Neural progenitor cell (in vitro differentiated cells): ENCODE measurements at regions not wholly inside any gene's neighbourhood (a gene's known extent, or its start where the extent isn't known, plus 50 kb on each side); places are given as distances from the start of the nearest gene placed in this dataset.
A peak's percentile ranks its signal among the peaks of the same experiment; 100 is the strongest.
"Not testable (repeated sequence)": the region's sequence is repeated elsewhere in the genome, so short reads cannot be mapped to it uniquely, and the experiment has no call there.

Source experiments
- DNase-seq: peaks from one replicate; pipeline ENCODE4 v3.0.0-alpha.2; 2016; ENCODE audit warnings: low spot score
- H2AFZ ChIP-seq: fragments of 200-600 bp; sonication (generic); replicated peaks from 2 replicates; pipeline ENCODE4 v1.6.1; 2016; ENCODE audit warnings: antibody characterized with exemption
- H3F3A ChIP-seq: fragments of 200-600 bp; sonication (generic); 2 replicates; pipeline ENCODE4 v1.6.1; 2016; ENCODE audit warnings: antibody characterized with exemption, low read depth
- H3K27ac ChIP-seq: fragments of 200-600 bp; sonication (generic); 2 replicates; pipeline ENCODE4 v1.5.1; 2016; ENCODE audit warnings: mild to moderate bottlenecking
- H3K27me3 ChIP-seq: fragments of 200-600 bp; sonication (generic); 2 replicates; pipeline ENCODE4 v1.6.1; 2016; ENCODE audit warnings: mild to moderate bottlenecking, moderate library complexity
- H3K36me3 ChIP-seq: fragments of 200-600 bp; sonication (generic); 2 replicates; pipeline ENCODE4 v1.5.1; 2016
- H3K4me1 ChIP-seq: fragments of 200-600 bp; sonication (generic); 2 replicates; pipeline ENCODE4 v1.6.1; 2016; ENCODE audit warnings: mixed run types
- H3K4me2 ChIP-seq: fragments of 200-600 bp; sonication (generic); 2 replicates; pipeline ENCODE4 v1.6.1; 2016
- H3K4me3 ChIP-seq: fragments of 200-600 bp; sonication (generic); 2 replicates; pipeline ENCODE4 v1.5.1; 2016
- H3K79me2 ChIP-seq: fragments of 200-600 bp; sonication (generic); 2 replicates; pipeline ENCODE4 v1.6.1; 2016; ENCODE audit warnings: low read depth
- H3K9ac ChIP-seq: fragments of 200-600 bp; sonication (generic); 2 replicates; pipeline ENCODE4 v1.6.1; 2016
- H3K9me3 ChIP-seq: fragments of 200-600 bp; sonication (generic); 2 replicates; pipeline ENCODE4 v1.5.1; 2016; ENCODE audit warnings: low read depth
- H4K20me1 ChIP-seq: fragments of 200-600 bp; sonication (generic); 2 replicates; pipeline ENCODE4 v1.6.1; 2016; ENCODE audit warnings: low read depth
- H3K27ac Mint-ChIP-seq: 3 replicates; pipeline ENCODE4 v1.8.0; 2021; ENCODE audit warnings: mixed read lengths
- H3K27me3 Mint-ChIP-seq: 2 replicates; pipeline ENCODE4 v1.8.0; 2022; ENCODE audit warnings: low read depth, mild to moderate bottlenecking, inconsistent platforms, moderate library complexity, mixed read lengths; ENCODE audit not compliant: insufficient read depth
- H3K36me3 Mint-ChIP-seq: 3 replicates; pipeline ENCODE4 v1.8.0; 2021; ENCODE audit warnings: mixed read lengths
- H3K4me1 Mint-ChIP-seq: 3 replicates; pipeline ENCODE4 v1.8.0; 2021; ENCODE audit warnings: mixed read lengths
- H3K4me3 Mint-ChIP-seq: 3 replicates; pipeline ENCODE4 v1.8.0; 2021; ENCODE audit warnings: mild to moderate bottlenecking, moderate library complexity, mixed read lengths
- H3K9me3 Mint-ChIP-seq: 3 replicates; pipeline ENCODE4 v1.8.0; 2020; ENCODE audit warnings: mixed read lengths
- CTCF ChIP-seq: fragments of 200-600 bp; sonication (generic); IDR thresholded peaks from 2 replicates; pipeline ENCODE4 v1.5.1; 2017; ENCODE audit warnings: antibody characterized with exemption, mild to moderate bottlenecking
- EZH2 ChIP-seq: fragments of 200-600 bp; sonication (generic); IDR thresholded peaks from 2 replicates; pipeline ENCODE4 v1.6.1; 2017; ENCODE audit warnings: antibody characterized with exemption, mild to moderate bottlenecking, moderate library complexity
- EZH2phosphoT487 ChIP-seq: fragments of 200-600 bp; sonication (generic); IDR thresholded peaks from 2 replicates; pipeline ENCODE4 v1.6.1; 2017; ENCODE audit warnings: antibody characterized with exemption

GRCh38 chr10:84966708-84967441, 638.5 kb downstream of the CCSER2 start:
- TF ChIP-seq CTCF = peak; percentile 33
- no peak for TF ChIP-seq EZH2
- H3K36me3 Mint-ChIP-seq = no peaks in the 10 kb centered on the region
- no peak overlapping the region for H3K27ac Mint-ChIP-seq
- H2AFZ ChIP-seq = peak overlapping the region; percentile 26
- H3K9me3 Mint-ChIP-seq = peaks cover 4% of the 10 kb centered on the region
- no peak overlapping the region for H3K27ac ChIP-seq
- no peaks in the 10 kb centered on the region for H3K79me2 ChIP-seq
- H4K20me1 ChIP-seq = no peaks in the 10 kb centered on the region
- no peak overlapping the region for H3K4me3 ChIP-seq
- H3K27me3 ChIP-seq = no peaks in the 10 kb centered on the region
- no peaks in the 10 kb centered on the region for H3F3A ChIP-seq
- DNase-seq = no peak
- no peaks in the 10 kb centered on the region for H3K27me3 Mint-ChIP-seq
- no peak overlapping the region for H3K4me2 ChIP-seq
- no peaks in the 10 kb centered on the region for H3K4me1 ChIP-seq
- no peaks in the 10 kb centered on the region for H3K4me1 Mint-ChIP-seq
- no peaks in the 10 kb centered on the region for H3K9me3 ChIP-seq
- no peak overlapping the region for H3K9ac ChIP-seq
- no peak overlapping the region for H3K4me3 Mint-ChIP-seq
- peaks cover 7% of the 10 kb centered on the region for H3K36me3 ChIP-seq

GRCh38 chr10:84969297-84969696, 640.9 kb downstream of the CCSER2 start:
- not testable (repeated sequence) for H3K4me3 Mint-ChIP-seq, H4K20me1 ChIP-seq, H3F3A ChIP-seq, H3K79me2 ChIP-seq, H3K36me3 ChIP-seq, H3K27ac Mint-ChIP-seq, H3K27ac ChIP-seq, H3K9ac ChIP-seq, H3K9me3 ChIP-seq, H3K4me2 ChIP-seq, H3K27me3 Mint-ChIP-seq, H3K36me3 Mint-ChIP-seq, H3K4me1 Mint-ChIP-seq, DNase-seq, H3K4me3 ChIP-seq, H2AFZ ChIP-seq, H3K4me1 ChIP-seq, H3K27me3 ChIP-seq
- H3K9me3 Mint-ChIP-seq = peaks cover 14% of the 10 kb centered on the region

- TF ChIP-seq CTCF = no peak
- no peak for TF ChIP-seq EZH2
- TF ChIP-seq EZH2phosphoT487 = no peak
- no peak overlapping the region for H3K4me3 ChIP-seq
- Mint-ChIP-seq H3K4me3 (no peak overlapping the region), H3K4me1 (peaks cover 5% of the 10 kb centered on the region), H3K9me3 (peaks cover 2% of the 10 kb centered on the region), H3K27ac (no peak overlapping the region), H3K36me3 (no peaks in the 10 kb centered on the region), H3K27me3 (peaks cover 4% of the 10 kb centered on the region)
- H3K79me2 ChIP-seq = no peaks in the 10 kb centered on the region
- no peak overlapping the region for H3K4me2 ChIP-seq
- H3F3A ChIP-seq = peaks cover 11% of the 10 kb centered on the region
- no peak overlapping the region for H3K27ac ChIP-seq
- H3K9ac ChIP-seq = no peak overlapping the region
- H3K27me3 ChIP-seq = no peaks in the 10 kb centered on the region
- no peaks in the 10 kb centered on the region for H3K36me3 ChIP-seq
- no peaks in the 10 kb centered on the region for H4K20me1 ChIP-seq
- DNase-seq = no peak
- no peak overlapping the region for H2AFZ ChIP-seq
- no peaks in the 10 kb centered on the region for H3K9me3 ChIP-seq
- peaks cover 13% of the 10 kb centered on the region for H3K4me1 ChIP-seq
Measured at GRCh38 chr10:84987039-84987438, 658.6 kb downstream of the CCSER2 start.

- Histone ChIP-seq H4K20me1 (no peaks in the 10 kb centered on the region), H3K4me2 (no peak overlapping the region), H3K27ac (no peak overlapping the region), H3F3A (peaks cover 11% of the 10 kb centered on the region), H3K27me3 (no peaks in the 10 kb centered on the region), H3K9me3 (no peaks in the 10 kb centered on the region), H2AFZ (no peak overlapping the region), H3K4me1 (peaks cover 13% of the 10 kb centered on the region), H3K9ac (no peak overlapping the region), H3K4me3 (no peak overlapping the region), H3K36me3 (no peaks in the 10 kb centered on the region), H3K79me2 (no peaks in the 10 kb centered on the region)
- peaks cover 2% of the 10 kb centered on the region for H3K9me3 Mint-ChIP-seq
- peaks cover 4% of the 10 kb centered on the region for H3K27me3 Mint-ChIP-seq
- H3K4me3 Mint-ChIP-seq = no peak overlapping the region
- H3K4me1 Mint-ChIP-seq = peaks cover 5% of the 10 kb centered on the region
- no peak for DNase-seq
- no peaks in the 10 kb centered on the region for H3K36me3 Mint-ChIP-seq
- TF ChIP-seq EZH2phosphoT487 (no peak), EZH2 (no peak), CTCF (no peak)
- H3K27ac Mint-ChIP-seq = no peak overlapping the region
Measured at GRCh38 chr10:84988011-84988410, 659.6 kb downstream of the CCSER2 start.
